ENCODE measurements at regions not wholly inside any gene's neighbourhood (a gene's known extent, or its start where the extent isn't known, plus 50 kb on each side); places are given as distances from the start of the nearest gene placed in this dataset.

GRCh38 chr6:1232578-1232977 lies 79.3 kb upstream of the FOXQ1 start:
- ChIA-PET CTCF (no interaction called here), POLR2A (no interaction called here)
- Histone ChIP-seq H3F3A (replicated peaks; ENCODE audit: insufficient read depth) (no peaks in the 10 kb centered on the region), H3K9me2 (no peaks in the 10 kb centered on the region), H2AFZ (ENCODE audit: low read depth) (no peak overlapping the region), H3K9ac (no peak overlapping the region), H3K9me3 (no peaks in the 10 kb centered on the region), H3K36me3 (replicated peaks in 1 of 2; ENCODE audit: control insufficient read depth in 1 of 2, insufficient read depth in 2 of 2, low read length in 1 of 2) (no peaks in the 10 kb centered on the region), H3K79me2 (ENCODE audit: insufficient read depth) (no peaks in the 10 kb centered on the region), H4K20me1 (ENCODE audit: insufficient read depth) (no peaks in the 10 kb centered on the region), H3K4me1 (ENCODE audit: control insufficient read depth in 1 of 2, insufficient read depth in 2 of 2, low read depth in 1 of 2, low read length in 1 of 2) (no peaks in the 10 kb centered on the region), H3K4me2 (no peak overlapping the region), H3K4me3 (ENCODE audit: low read depth in 2 of 2, low read length in 1 of 2) (no peak overlapping the region), H3K27ac (ENCODE audit: low read depth in 2 of 2, low read length in 1 of 2) (no peak overlapping the region), H3K27me3 (ENCODE audit: insufficient read depth) (peaks cover 25% of the 10 kb centered on the region; the same call in 1 of the 2 replicates)
- 0% methylated on average over 2 of the region's 3 CpGs for WGBS (ENCODE audit: low lambda C conversion rate)
- TF ChIP-seq GATA2 (CRISPR knock-in tag; IDR thresholded peaks at IDR 0.05) (no peak), RXRA (IDR thresholded peaks at IDR 0.05; ENCODE audit: borderline replicate concordance, low read depth) (no peak), SIN3A (IDR thresholded peaks at IDR 0.05; ENCODE audit: borderline replicate concordance, low read depth, low read length) (no peak)
- no peak for DNase-seq

- Histone ChIP-seq H4K20me1 (ENCODE audit: insufficient read depth) (no peaks in the 10 kb centered on the region), H3K9me3 (no peaks in the 10 kb centered on the region), H2AFZ (ENCODE audit: low read depth) (no peak overlapping the region), H3K36me3 (replicated peaks in 1 of 2; ENCODE audit: control insufficient read depth in 1 of 2, insufficient read depth in 2 of 2, low read length in 1 of 2) (no peaks in the 10 kb centered on the region), H3F3A (replicated peaks; ENCODE audit: insufficient read depth) (no peaks in the 10 kb centered on the region), H3K9me2 (no peaks in the 10 kb centered on the region), H3K27ac (ENCODE audit: low read depth in 2 of 2, low read length in 1 of 2) (no peak overlapping the region), H3K4me1 (ENCODE audit: control insufficient read depth in 1 of 2, insufficient read depth in 2 of 2, low read depth in 1 of 2, low read length in 1 of 2) (no peaks in the 10 kb centered on the region), H3K4me3 (ENCODE audit: low read depth in 2 of 2, low read length in 1 of 2) (no peak overlapping the region), H3K9ac (no peak overlapping the region), H3K27me3 (ENCODE audit: insufficient read depth) (peaks cover 19% of the 10 kb centered on the region; the same call in 1 of the 2 replicates), H3K4me2 (no peak overlapping the region), H3K79me2 (ENCODE audit: insufficient read depth) (no peaks in the 10 kb centered on the region)
- TF ChIP-seq RCOR1 (IDR thresholded peaks at IDR 0.05; ENCODE audit: low read length), result no peak
- TF ChIP-seq ELF1 (IDR thresholded peaks at IDR 0.05), result no peak
- no peak for TF ChIP-seq GATA2 (CRISPR knock-in tag; IDR thresholded peaks at IDR 0.05)
- no peak for TF ChIP-seq FOXJ3 (CRISPR knock-in tag; IDR thresholded peaks at IDR 0.05)
- no peak for TF ChIP-seq MEF2A (IDR thresholded peaks at IDR 0.05; ENCODE audit: borderline replicate concordance, low read depth)
- no peak for TF ChIP-seq YY1 (IDR thresholded peaks at IDR 0.05; ENCODE audit: low read depth)
- TF ChIP-seq CHD2 (IDR thresholded peaks at IDR 0.05; ENCODE audit: low read length, partially characterized antibody), result no peak
- TF ChIP-seq TCF12 (IDR thresholded peaks at IDR 0.05), result no peak
- no peak for TF ChIP-seq TAF1 (IDR thresholded peaks at IDR 0.05; ENCODE audit: borderline replicate concordance, low read depth, low read length)
- no peak for TF ChIP-seq SMC3 (IDR thresholded peaks at IDR 0.05; ENCODE audit: low read depth, low read length)
- no peak for TF ChIP-seq MAX (IDR thresholded peaks at IDR 0.05; ENCODE audit: low read depth)
- 2% methylated on average over 4 of the region's 4 CpGs for WGBS (ENCODE audit: low lambda C conversion rate)
- ChIA-PET POLR2A (no interaction called here), CTCF (no interaction called here)
- no peak for DNase-seq
These were observed 80.0 kb upstream of the FOXQ1 start for GRCh38 chr6:1231941-1232340.

Data from SK-N-SH (cell line).